ENCODE measurements at regions not wholly inside any gene's neighbourhood (a gene's known extent, or its start where the extent isn't known, plus 50 kb on each side); places are given as distances from the start of the nearest gene placed in this dataset.

GRCh38 chr9:83125671-83126070 is 62.7 kb upstream of the RASEF start (continued):
- TF ChIP-seq REST (IDR thresholded peaks at IDR 0.05; ENCODE audit: unreplicated experiment) (no peak), JUNB (IDR thresholded peaks at IDR 0.05; ENCODE audit: unreplicated experiment) (no peak), EZH2 (IDR thresholded peaks at IDR 0.05; ENCODE audit: low read depth, unreplicated experiment) (no peak), EZH2phosphoT487 (IDR thresholded peaks at IDR 0.05; ENCODE audit: unreplicated experiment) (no peak), ZNF331 (CRISPR knock-in tag; IDR thresholded peaks at IDR 0.05; ENCODE audit: low read depth) (no peak)

DNA sequence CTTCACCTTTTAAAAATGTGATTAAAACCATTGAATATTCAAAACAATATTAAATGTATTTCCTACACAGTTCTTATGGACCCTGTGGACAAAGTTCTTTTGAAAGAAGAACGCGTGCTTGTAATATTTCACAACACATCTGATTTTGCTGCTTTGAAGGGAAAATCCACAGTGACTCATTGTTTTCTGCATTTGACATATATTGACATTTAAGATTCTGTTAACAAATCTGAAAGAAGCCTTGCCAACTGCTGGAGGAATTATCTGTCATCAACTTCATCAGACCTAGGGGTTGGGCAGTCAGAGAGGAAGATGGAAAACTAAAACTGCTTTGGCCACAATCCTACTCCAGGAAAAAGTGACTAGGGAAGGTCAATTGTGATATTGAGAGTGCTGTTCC is 56.9 kb upstream of the RASEF start:
- no peaks in the 10 kb centered on the region for H3K9me2 ChIP-seq (ENCODE audit: insufficient read depth)
- H3K79me2 ChIP-seq (replicated peaks; ENCODE audit: insufficient read depth), result no peaks in the 10 kb centered on the region
- H4K20me1 ChIP-seq (replicated peaks; ENCODE audit: insufficient read depth), result no peaks in the 10 kb centered on the region
- no peak overlapping the region for H3K4me3 ChIP-seq
- Mint-ChIP-seq H3K27ac (no peak overlapping the region), H3K36me3 (ENCODE audit: low read depth) (peaks cover 5% of the 10 kb centered on the region), H3K4me3 (no peak overlapping the region), H3K9me3 (peaks cover 7% of the 10 kb centered on the region), H3K27me3 (ENCODE audit: insufficient read depth, low read depth, poor library complexity) (peaks cover 2% of the 10 kb centered on the region), H3K4me1 (no peaks in the 10 kb centered on the region)
- no peaks in the 10 kb centered on the region for H3K27me3 ChIP-seq (ENCODE audit: insufficient read depth)
- TF ChIP-seq STAT1 (IDR thresholded peaks at IDR 0.05; ENCODE audit: unreplicated experiment) (no peak), EZH2phosphoT487 (IDR thresholded peaks at IDR 0.05; ENCODE audit: unreplicated experiment) (no peak), ZNF114 (CRISPR knock-in tag; IDR thresholded peaks at IDR 0.05) (no peak), ZNF331 (CRISPR knock-in tag; IDR thresholded peaks at IDR 0.05; ENCODE audit: low read depth) (no peak), CTCF (conservative IDR thresholded peaks at IDR 0.05; ENCODE audit: low read depth in 2 of 2) (no peak), EZH2 (IDR thresholded peaks at IDR 0.05; ENCODE audit: low read depth, unreplicated experiment) (no peak), JUNB (IDR thresholded peaks at IDR 0.05; ENCODE audit: unreplicated experiment) (no peak), NANOG (IDR thresholded peaks at IDR 0.05; ENCODE audit: borderline replicate concordance) (no peak), CREB1 (CRISPR knock-in tag; IDR thresholded peaks at IDR 0.05; ENCODE audit: low read depth) (no peak), POLR2AphosphoS5 (IDR thresholded peaks at IDR 0.05; ENCODE audit: low read depth) (no peak)
- H3K27ac ChIP-seq (ENCODE audit: low read depth), result no peak overlapping the region
- no peak overlapping the region for H2AFZ ChIP-seq
- H3K4me1 ChIP-seq (ENCODE audit: insufficient read depth), result no peaks in the 10 kb centered on the region
- H3K4me2 ChIP-seq, result no peak overlapping the region
- DNase-seq (ENCODE audit: low spot score) (no peak), ATAC-seq (no peak)
- no peaks in the 10 kb centered on the region for H3K36me3 ChIP-seq (ENCODE audit: insufficient read depth)
- H3F3A ChIP-seq (replicated peaks; ENCODE audit: low read depth), result no peaks in the 10 kb centered on the region
